Upper lobe of left lung (tissue), 6 donors: ENCODE measurements at regions not wholly inside any gene's neighbourhood (a gene's known extent, or its start where the extent isn't known, plus 50 kb on each side); places are given as distances from the start of the nearest gene placed in this dataset.

Experiments
- ATAC-seq, 2 donors: fragments of 200-7000 bp; cut with Tn5 transposase; one replicate each; pipeline ENCODE4 v1.9.1; 2022; ENCODE audit warnings: mild to moderate bottlenecking in 2 of 2, moderate library complexity in 2 of 2; ENCODE audit not compliant: low FRiP score in 2 of 2
- DNase-seq, 2 donors: peaks; one replicate each; pipeline ENCODE4 v3.0.0-alpha.2; 2019 to 2020
- H3K27ac ChIP-seq, 4 donors: fragments of 200-600 bp; sonication (generic); one replicate each; pipeline ENCODE4 v1.5.1; 2016 to 2019
- H3K27me3 ChIP-seq, 4 donors: fragments of 200-600 bp; sonication (generic); one replicate each; pipeline ENCODE4 v1.5.1; 2017 to 2019
- H3K36me3 ChIP-seq, 4 donors: fragments of 200-600 bp; sonication (generic); one replicate each; pipeline ENCODE4 v1.5.1; 2016 to 2019
- H3K4me1 ChIP-seq, 4 donors: fragments of 200-600 bp; sonication (generic); one replicate each; pipeline ENCODE4 v1.5.1; 2018 to 2019
- H3K4me3 ChIP-seq, 4 donors: fragments of 200-600 bp; sonication (generic); one replicate each; pipeline ENCODE4 v1.5.1; 2017 to 2019; ENCODE audit warnings: mild to moderate bottlenecking in 2 of 4, moderate library complexity in 1 of 4
- H3K9me3 ChIP-seq, 4 donors: fragments of 200-600 bp; sonication (generic); one replicate each; pipeline ENCODE4 v1.5.1; 2018 to 2019
- EP300 ChIP-seq, 4 donors: sonication (generic); formaldehyde crosslinking; IDR thresholded peaks; one replicate each; pipeline ENCODE4 v1.5.1; 2017; ENCODE audit warnings: antibody characterized with exemption in 4 of 4, control low read depth in 2 of 4
- POLR2A ChIP-seq, 4 donors: fragments of 450-650 bp; IDR thresholded peaks; one replicate each; pipeline ENCODE4 v1.5.1; 2016 to 2017; ENCODE audit warnings: antibody characterized with exemption in 4 of 4, mild to moderate bottlenecking in 2 of 4
- POLR2AphosphoS5 ChIP-seq, 2 donors: sonication (generic); formaldehyde crosslinking; IDR thresholded peaks; one replicate each; pipeline ENCODE4 v1.5.1; 2017; ENCODE audit warnings: antibody characterized with exemption in 2 of 2
- WGBS, 2 donors: methylation state at CpG; one replicate each; pipeline ENCODE4 v1.1.5; 2017 to 2018; 5-methylcytosine and 5-hydroxymethylcytosine counted together
- TF ChIP-seq, protein P1 (sequence below), 6 experiments: fragments of 450-650 bp in 4 of 6; fragments of 200-600 bp in 2 of 6; sonication (generic) in 2 of 6; IDR thresholded peaks; one replicate each; pipeline ENCODE4 v1.5.1; 2016 to 2019; ENCODE audit warnings: antibody characterized with exemption in 6 of 6
- donor health status: DM: no; HTN: no; CAD: no; lungs with moderate emphysema.
- donor health status: DM: no; HTN: yes; CAD: no; lungs with severe emphysema.

DNA sequence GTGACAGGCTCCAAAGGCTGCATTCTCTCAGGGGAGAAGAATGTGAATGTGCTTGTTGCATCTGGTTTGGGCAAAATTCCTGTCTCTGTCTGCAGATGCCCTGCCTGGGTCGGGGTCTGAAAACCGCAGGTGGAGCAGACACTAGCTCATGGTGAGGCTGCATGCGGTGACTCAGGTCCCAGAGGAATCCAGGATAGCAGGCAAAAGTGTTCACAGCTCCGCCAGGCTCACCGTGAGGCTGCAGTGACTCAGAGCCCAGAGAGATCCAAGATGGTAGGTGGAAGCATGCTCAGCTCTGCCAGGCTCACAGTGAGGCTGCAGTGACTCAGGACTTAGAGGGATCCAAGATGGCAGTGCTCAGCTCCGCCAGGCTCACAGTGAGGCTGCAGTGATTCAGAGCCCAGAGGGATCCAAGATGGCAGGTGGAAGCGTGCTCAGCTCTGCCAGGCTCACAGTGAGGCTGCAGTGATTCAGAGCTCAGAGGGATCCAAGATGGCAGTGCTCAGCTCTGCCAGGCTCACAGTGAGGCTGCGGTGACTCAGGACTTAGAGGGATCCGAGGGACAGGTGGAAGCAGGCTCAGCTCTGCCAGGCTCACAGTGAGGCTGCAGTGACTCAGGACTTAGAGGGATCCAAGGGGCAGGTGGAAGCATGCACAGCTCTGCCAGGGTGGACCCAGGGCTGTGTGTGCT lies 200.5 kb downstream of the ACKR3 start:
- no peaks in the 10 kb centered on the region for H3K9me3 ChIP-seq
- ATAC-seq (peak in 1 of 2 donors; percentile 59), DNase-seq (no peak)
- TF ChIP-seq, protein P1, sequence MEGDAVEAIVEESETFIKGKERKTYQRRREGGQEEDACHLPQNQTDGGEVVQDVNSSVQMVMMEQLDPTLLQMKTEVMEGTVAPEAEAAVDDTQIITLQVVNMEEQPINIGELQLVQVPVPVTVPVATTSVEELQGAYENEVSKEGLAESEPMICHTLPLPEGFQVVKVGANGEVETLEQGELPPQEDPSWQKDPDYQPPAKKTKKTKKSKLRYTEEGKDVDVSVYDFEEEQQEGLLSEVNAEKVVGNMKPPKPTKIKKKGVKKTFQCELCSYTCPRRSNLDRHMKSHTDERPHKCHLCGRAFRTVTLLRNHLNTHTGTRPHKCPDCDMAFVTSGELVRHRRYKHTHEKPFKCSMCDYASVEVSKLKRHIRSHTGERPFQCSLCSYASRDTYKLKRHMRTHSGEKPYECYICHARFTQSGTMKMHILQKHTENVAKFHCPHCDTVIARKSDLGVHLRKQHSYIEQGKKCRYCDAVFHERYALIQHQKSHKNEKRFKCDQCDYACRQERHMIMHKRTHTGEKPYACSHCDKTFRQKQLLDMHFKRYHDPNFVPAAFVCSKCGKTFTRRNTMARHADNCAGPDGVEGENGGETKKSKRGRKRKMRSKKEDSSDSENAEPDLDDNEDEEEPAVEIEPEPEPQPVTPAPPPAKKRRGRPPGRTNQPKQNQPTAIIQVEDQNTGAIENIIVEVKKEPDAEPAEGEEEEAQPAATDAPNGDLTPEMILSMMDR (IDR thresholded peaks at IDR 0.05) = no peak
- no peak for TF ChIP-seq EP300 (IDR thresholded peaks at IDR 0.05)
- no peak for TF ChIP-seq POLR2A (IDR thresholded peaks at IDR 0.05)
- TF ChIP-seq POLR2AphosphoS5 (IDR thresholded peaks at IDR 0.05) = no peak
- no peak overlapping the region for H3K27ac ChIP-seq
- H3K36me3 ChIP-seq = no peaks in the 10 kb centered on the region
- no peak overlapping the region for H3K4me3 ChIP-seq
- 73 to 90% methylated on average over 4 to 9 of the region's 9 CpGs for WGBS, 2 donors
- H3K4me1 ChIP-seq = no peaks in the 10 kb centered on the region
- H3K27me3 ChIP-seq = no peaks in the 10 kb centered on the region

DNA sequence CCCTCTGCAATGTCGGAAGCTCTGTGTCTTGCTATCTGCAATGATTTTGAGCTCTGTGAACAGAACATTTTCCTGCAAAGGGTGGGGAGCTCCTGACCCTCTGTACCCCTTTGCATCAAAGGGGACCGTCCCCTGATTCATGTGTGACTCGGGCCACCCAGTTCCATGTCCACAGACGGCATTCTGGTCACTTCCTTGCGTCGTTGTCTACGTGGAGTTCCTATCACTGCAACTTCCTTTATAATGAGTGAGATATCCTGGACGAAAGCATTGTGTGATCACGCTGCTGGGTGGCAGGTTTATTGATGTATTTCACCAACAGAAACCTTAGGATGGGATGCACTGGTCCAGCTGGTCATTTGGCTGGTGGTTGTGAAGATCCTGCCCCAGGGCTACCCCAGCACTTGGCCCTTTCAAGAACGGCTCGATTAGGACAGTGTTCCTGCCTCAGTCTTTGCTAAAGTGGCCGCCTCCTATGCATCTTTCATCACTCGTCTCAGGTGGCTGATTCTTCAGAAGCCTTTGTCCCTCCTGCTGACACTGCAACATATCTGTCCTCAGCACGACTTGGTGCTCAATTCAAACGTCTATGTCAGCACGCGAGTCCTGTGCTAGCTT lies 202.7 kb downstream of the ACKR3 start:
- Histone ChIP-seq H3K27ac (no peak overlapping the region), H3K9me3 (no peaks in the 10 kb centered on the region), H3K36me3 (no peaks in the 10 kb centered on the region), H3K27me3 (no peaks in the 10 kb centered on the region), H3K4me1 (no peaks in the 10 kb centered on the region), H3K4me3 (no peak overlapping the region)
- no peak for ATAC-seq
- 59 to 65% methylated on average over 15 to 17 of the region's 17 CpGs for WGBS, 2 donors
- TF ChIP-seq EP300 (IDR thresholded peaks at IDR 0.05) = no peak
- TF ChIP-seq POLR2AphosphoS5 (IDR thresholded peaks at IDR 0.05) = no peak
- TF ChIP-seq, protein P1 (IDR thresholded peaks at IDR 0.05) = no peak
- no peak for TF ChIP-seq POLR2A (IDR thresholded peaks at IDR 0.05)
- DNase-seq = no peak

DNA sequence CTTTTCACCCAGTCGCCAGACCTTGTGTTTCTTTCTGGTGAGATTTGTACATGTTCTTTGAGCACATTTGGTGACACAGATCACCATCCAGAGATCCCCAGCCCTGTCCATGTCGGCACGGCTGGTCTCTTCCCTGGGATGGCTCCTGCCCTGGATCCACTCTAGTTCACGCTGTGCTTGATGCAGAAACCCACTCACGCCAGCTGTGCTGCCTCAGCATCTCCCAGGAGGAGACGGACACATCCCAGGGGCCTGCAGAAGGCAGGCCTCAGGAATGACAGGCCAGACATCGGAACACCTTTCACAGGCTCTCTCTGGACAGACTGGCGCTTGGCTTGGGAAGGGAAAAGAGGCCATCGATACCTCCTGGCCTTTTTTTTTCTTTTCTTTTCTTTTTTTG lies 203.6 kb downstream of the ACKR3 start:
- DNase-seq = no peak
- TF ChIP-seq POLR2AphosphoS5 (IDR thresholded peaks at IDR 0.05) (no peak), EP300 (IDR thresholded peaks at IDR 0.05) (no peak), POLR2A (IDR thresholded peaks at IDR 0.05) (no peak)
- TF ChIP-seq, protein P1 (IDR thresholded peaks at IDR 0.05) = no peak
- no peak for ATAC-seq
- WGBS, 2 donors = 86 to 90% methylated on average over 9 of the region's 9 CpGs
- no peak overlapping the region for H3K27ac ChIP-seq
- H3K4me3 ChIP-seq = no peak overlapping the region
- H3K36me3 ChIP-seq = no peaks in the 10 kb centered on the region
- no peaks in the 10 kb centered on the region for H3K9me3 ChIP-seq
- H3K27me3 ChIP-seq = no peaks in the 10 kb centered on the region
- no peaks in the 10 kb centered on the region for H3K4me1 ChIP-seq

DNA sequence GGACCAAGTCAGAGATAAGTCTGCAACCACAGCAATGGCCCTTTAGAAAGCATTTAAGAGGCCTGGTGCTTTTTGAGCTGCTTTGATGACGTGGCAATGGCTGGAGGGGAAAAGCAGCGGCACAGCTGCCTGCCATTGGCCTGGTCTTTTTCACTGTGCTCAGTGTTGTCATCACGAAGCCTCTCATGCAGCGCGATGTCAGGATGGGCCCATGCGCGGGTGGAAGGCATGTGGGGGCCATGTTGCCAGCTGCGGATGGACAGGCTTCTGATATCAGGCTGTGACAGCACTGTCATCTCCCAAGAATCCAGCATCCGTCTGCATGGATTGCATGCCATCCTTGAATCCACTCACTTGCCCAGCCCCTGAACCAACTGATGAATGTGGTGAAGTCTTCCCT lies 204.5 kb downstream of the ACKR3 start:
- Histone ChIP-seq H3K27me3 (no peaks in the 10 kb centered on the region), H3K4me3 (no peak overlapping the region), H3K36me3 (no peaks in the 10 kb centered on the region), H3K27ac (no peak overlapping the region), H3K4me1 (no peaks in the 10 kb centered on the region), H3K9me3 (no peaks in the 10 kb centered on the region)
- 92 to 96% methylated on average over 9 of the region's 9 CpGs for WGBS, 2 donors
- no peak for DNase-seq
- TF ChIP-seq EP300 (IDR thresholded peaks at IDR 0.05) = no peak
- TF ChIP-seq, protein P1 (IDR thresholded peaks at IDR 0.05) = no peak
- TF ChIP-seq POLR2A (IDR thresholded peaks at IDR 0.05) = no peak
- no peak for TF ChIP-seq POLR2AphosphoS5 (IDR thresholded peaks at IDR 0.05)
- no peak for ATAC-seq

DNA sequence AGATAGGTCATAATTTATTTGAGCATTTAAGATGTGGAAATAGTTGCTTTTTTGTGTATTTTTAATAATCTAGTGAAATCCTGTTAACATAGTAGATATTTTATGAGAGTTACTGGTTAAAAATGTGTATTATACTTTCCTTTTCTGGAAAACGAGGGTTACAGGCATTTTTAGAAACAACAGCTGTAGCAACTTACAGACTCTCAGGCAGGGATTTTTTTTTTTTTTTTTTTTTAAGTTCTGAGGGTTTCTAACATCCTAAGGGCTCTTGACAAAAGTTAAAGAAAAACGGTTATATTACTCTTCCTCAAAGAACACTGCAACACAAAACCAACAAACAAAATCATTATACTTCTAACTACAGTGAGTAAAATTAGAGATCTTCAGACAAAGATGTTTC lies 205.9 kb downstream of the ACKR3 start:
- no peak for ATAC-seq
- Histone ChIP-seq H3K36me3 (no peaks in the 10 kb centered on the region), H3K9me3 (no peaks in the 10 kb centered on the region), H3K27ac (no peak overlapping the region), H3K27me3 (no peaks in the 10 kb centered on the region), H3K4me1 (no peaks in the 10 kb centered on the region), H3K4me3 (no peak overlapping the region)
- WGBS, 2 donors = 33 to 46% methylated on average over 2 of the region's 2 CpGs
- DNase-seq = no peak
- TF ChIP-seq POLR2A (IDR thresholded peaks at IDR 0.05) = no peak
- TF ChIP-seq, protein P1 (IDR thresholded peaks at IDR 0.05) = no peak
- no peak for TF ChIP-seq EP300 (IDR thresholded peaks at IDR 0.05)
- no peak for TF ChIP-seq POLR2AphosphoS5 (IDR thresholded peaks at IDR 0.05)
